ENCODE measurements at regions not wholly inside any gene's neighbourhood (a gene's known extent, or its start where the extent isn't known, plus 50 kb on each side); places are given as distances from the start of the nearest gene placed in this dataset.
"Not testable (repeated sequence)": the region's sequence is repeated elsewhere in the genome, so short reads cannot be mapped to it uniquely, and the experiment has no call there.

GRCh38 chr5:135737701-135738563 lies 96.5 kb upstream of the SLC25A48 start:
- TF ChIP-seq ZFX (IDR thresholded peaks at IDR 0.05; ENCODE audit: borderline replicate concordance) (no peak), CTCF (IDR thresholded peaks at IDR 0.05) (no peak)
- no peak overlapping the region for H3K27ac ChIP-seq

DNA sequence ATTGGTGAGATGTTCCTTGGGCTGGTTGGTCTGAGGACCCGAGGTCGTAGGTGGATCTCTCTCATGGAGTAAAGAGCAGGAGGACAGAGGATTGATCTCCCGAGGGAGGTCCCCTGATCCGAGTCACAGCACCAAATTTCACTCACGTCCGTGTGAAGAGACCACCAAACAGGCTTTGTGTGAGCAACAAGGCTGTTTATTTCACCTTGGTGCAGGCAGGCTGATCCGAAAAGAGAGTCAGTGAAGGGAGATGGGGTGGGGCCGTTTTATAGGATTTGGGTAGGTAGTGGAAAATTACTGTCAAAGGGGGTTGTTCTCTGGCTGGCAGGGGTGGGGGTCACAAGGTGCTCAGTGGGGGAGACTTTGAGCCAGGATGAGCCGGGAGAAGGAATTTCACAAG lies 97.5 kb upstream of the SLC25A48 start:
- H3K27ac ChIP-seq = not testable (repeated sequence)

DNA sequence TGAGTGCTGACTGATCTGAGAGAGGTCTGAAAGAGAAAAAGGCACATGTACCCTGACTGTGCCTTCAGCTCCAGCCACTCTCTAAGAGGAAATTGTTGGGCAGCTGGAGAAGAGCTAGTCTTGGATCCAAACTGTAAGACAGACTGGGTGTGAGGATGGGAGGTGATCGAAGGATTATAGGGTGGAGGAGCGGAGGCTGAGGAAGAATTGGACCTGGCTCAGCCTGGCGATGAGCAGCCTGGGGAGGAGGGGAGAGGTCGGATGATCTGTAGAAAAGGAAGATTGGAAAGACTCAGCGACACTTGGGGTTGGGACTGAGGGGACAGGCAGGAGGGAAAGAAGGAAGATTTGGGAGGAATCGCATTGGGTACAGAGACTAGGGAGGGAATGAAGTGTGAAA lies 98.6 kb upstream of the SLC25A48 start:
- TF ChIP-seq CTCF (IDR thresholded peaks at IDR 0.05) (no peak), ZFX (IDR thresholded peaks at IDR 0.05; ENCODE audit: borderline replicate concordance) (no peak)
- H3K27ac ChIP-seq = no peak overlapping the region

GRCh38 chr5:135734956-135735355 lies 99.5 kb upstream of the SLC25A48 start:
- not testable (repeated sequence) for H3K27ac ChIP-seq

- not testable (repeated sequence) for H3K27ac ChIP-seq
These were observed 103.4 kb upstream of the SLC25A48 start for GRCh38 chr5:135731034-135731433.

DNA sequence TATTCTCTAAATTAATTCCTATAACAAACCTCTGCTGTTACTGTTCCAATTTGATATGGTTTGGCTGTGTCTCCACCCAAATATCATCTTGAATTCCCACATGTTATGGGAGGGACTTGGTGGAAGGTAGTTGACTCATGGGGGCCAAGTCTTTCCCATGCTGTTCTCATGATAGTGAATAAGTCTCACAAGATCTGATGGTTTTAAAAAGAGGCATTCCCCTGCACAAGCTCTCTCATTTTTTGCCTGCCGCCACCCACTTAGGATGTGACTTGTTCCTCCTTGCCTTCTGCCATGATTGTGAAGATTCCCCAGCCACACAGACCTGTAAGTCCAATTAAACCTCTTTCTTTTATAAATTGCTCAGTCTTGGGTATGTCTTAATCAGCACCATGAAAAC lies 104.3 kb upstream of the SLC25A48 start:
- not testable (repeated sequence) for H3K27ac ChIP-seq

DNA sequence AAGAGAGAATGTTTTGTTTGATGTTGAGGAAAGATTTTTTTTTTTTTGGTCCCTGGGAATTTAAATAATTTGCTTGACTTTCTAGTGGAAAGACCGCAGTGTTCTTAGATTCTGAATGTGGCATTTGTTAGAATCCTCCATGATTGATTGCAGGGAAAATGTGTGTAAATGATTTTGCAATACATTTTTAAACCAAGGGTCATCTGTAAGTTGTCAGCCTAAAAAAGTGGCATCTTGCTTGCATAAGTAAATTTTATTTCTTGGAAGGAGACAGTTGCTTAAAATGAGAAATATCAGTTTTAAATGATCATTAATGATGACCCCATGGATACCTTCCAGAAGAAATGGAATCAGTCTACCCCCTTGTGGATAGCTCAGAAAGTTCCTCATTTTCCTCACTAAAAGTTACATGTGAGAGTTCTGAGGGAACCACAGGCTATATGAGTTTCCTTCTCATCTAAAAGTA lies 105.1 kb upstream of the SLC25A48 start:
- H3K27ac ChIP-seq = no peak overlapping the region

GRCh38 chr5:135724617-135725016 lies 109.8 kb upstream of the SLC25A48 start:
- no peak overlapping the region for H3K27ac ChIP-seq
- TF ChIP-seq CTCF (IDR thresholded peaks at IDR 0.05) (no peak), ZFX (IDR thresholded peaks at IDR 0.05; ENCODE audit: borderline replicate concordance) (no peak)

More for the DNA sequence above, 105.1 kb upstream of the SLC25A48 start:
- TF ChIP-seq CTCF (IDR thresholded peaks at IDR 0.05) = no peak

DNA sequence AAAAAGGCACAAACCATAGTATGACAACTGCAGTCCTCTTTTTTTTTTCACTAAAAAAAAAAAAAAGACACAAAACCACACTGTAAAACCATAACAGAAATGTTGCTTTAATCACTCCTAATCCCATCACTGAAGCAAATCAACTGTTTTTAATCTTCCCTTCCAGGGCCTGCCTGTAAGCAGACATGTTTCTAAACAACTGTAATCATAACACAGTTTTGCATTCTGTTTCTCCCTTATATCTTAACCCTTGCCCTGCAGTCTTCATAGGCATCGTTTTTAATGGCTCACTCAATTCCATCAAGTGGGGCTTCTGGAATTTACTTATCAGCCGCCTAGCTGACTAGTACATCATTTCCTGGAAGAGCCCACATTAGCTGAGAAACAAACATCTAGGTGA lies 111.0 kb upstream of the SLC25A48 start:
- TF ChIP-seq ZFX (IDR thresholded peaks at IDR 0.05; ENCODE audit: borderline replicate concordance) = no peak
- TF ChIP-seq CTCF (IDR thresholded peaks at IDR 0.05) = no peak

More for the DNA sequence above, 111.0 kb upstream of the SLC25A48 start:
- H3K27ac ChIP-seq = no peak overlapping the region

Data from 22Rv1 (cell line).